ENCODE measurements at regions not wholly inside any gene's neighbourhood (a gene's known extent, or its start where the extent isn't known, plus 50 kb on each side); places are given as distances from the start of the nearest gene placed in this dataset.

GRCh38 chrX:42725196-42725595 lies 52.8 kb downstream of the PPP1R2C start:
- no peak for DNase-seq

GRCh38 chrX:42720209-42720608 lies 57.8 kb downstream of the PPP1R2C start:
- no peak for DNase-seq

GRCh38 chrX:42715701-42716262 lies 62.2 kb downstream of the PPP1R2C start:
- no peak for DNase-seq

- no peak for DNase-seq
These were observed 62.8 kb downstream of the PPP1R2C start for GRCh38 chrX:42714981-42715700.

GRCh38 chrX:42710452-42710851 lies 67.5 kb downstream of the PPP1R2C start:
- no peak for DNase-seq

GRCh38 chrX:42708222-42708621 lies 69.7 kb downstream of the PPP1R2C start:
- no peak for DNase-seq

GRCh38 chrX:42707742-42708141 lies 70.2 kb downstream of the PPP1R2C start:
- DNase-seq: no peak

GRCh38 chrX:42704454-42704853 lies 73.5 kb downstream of the PPP1R2C start:
- no peak for DNase-seq

- DNase-seq: no peak
These were observed 80.4 kb downstream of the PPP1R2C start for GRCh38 chrX:42697544-42697943.

GRCh38 chrX:42696536-42697124 lies 81.3 kb downstream of the PPP1R2C start:
- DNase-seq: no peak

GRCh38 chrX:42695800-42696358 lies 82.1 kb downstream of the PPP1R2C start:
- no peak for DNase-seq

GRCh38 chrX:42694260-42694815 lies 83.6 kb downstream of the PPP1R2C start:
- DNase-seq: no peak

GRCh38 chrX:42691196-42691595 lies 86.8 kb downstream of the PPP1R2C start:
- DNase-seq: no peak

GRCh38 chrX:42686706-42687105 lies 91.3 kb downstream of the PPP1R2C start:
- no peak for DNase-seq

GRCh38 chrX:42686296-42686695 lies 91.7 kb downstream of the PPP1R2C start:
- DNase-seq: no peak

- DNase-seq: no peak
These were observed 93.9 kb downstream of the PPP1R2C start for GRCh38 chrX:42684065-42684464.

GRCh38 chrX:42680666-42681065 lies 97.3 kb downstream of the PPP1R2C start:
- no peak for DNase-seq

GRCh38 chrX:42678133-42678532 lies 99.8 kb downstream of the PPP1R2C start:
- DNase-seq: peak; percentile 0

- DNase-seq: no peak
These were observed 104.6 kb downstream of the PPP1R2C start for GRCh38 chrX:42673301-42673810.

GRCh38 chrX:42664680-42665079 lies 113.3 kb downstream of the PPP1R2C start:
- DNase-seq: no peak

GRCh38 chrX:42628471-42628870 lies 149.5 kb downstream of the PPP1R2C start:
- DNase-seq: no peak

- no peak for DNase-seq
These were observed 150.1 kb downstream of the PPP1R2C start for GRCh38 chrX:42627891-42628290.

GRCh38 chrX:42624524-42624923 lies 153.4 kb downstream of the PPP1R2C start:
- DNase-seq: no peak

GRCh38 chrX:42619068-42619467 lies 158.9 kb downstream of the PPP1R2C start:
- no peak for DNase-seq

Measured in NCI-H2029 treated with DMSO at 0.1 percent for 48 hours (cell line).